OCI-LY3 (cell line): ENCODE measurements at regions not wholly inside any gene's neighbourhood (a gene's known extent, or its start where the extent isn't known, plus 50 kb on each side); places are given as distances from the start of the nearest gene placed in this dataset.

Source experiments
- CTCF ChIP-seq: fragments of 200-600, 300-600 bp; sonication (generic); IDR thresholded peaks from 2 replicates; pipeline ENCODE4 v1.5.1; 2014; ENCODE audit warnings: antibody characterized with exemption, low read length, low read depth
- EZH2phosphoT487 ChIP-seq: fragments of 200-600 bp; shearing (Covaris generic); IDR thresholded peaks from 2 replicates; pipeline ENCODE4 v1.6.1; 2018; ENCODE audit warnings: antibody characterized with exemption, mixed run types, low read depth

DNA sequence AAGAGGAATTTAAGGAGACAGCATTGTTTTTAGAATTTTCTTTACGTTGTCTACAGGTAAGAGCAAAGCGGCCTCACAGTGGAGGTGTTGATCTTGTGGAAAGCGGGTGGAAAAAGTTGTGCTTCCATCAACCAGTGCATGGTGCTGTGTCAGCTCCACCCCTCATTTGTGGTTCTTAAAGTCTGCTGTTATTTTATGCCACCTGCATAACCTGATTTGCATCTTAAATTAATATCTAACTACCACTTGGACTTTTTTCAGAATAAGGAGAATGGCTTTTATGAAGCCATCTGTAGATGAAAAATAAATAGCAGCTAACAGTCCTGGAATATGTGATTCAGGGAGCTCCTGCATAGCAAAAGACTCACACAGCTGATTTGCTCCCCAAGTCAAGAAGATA, 135.1 kb downstream of the SNAPC1 start:
- TF ChIP-seq CTCF (no peak), EZH2phosphoT487 (no peak)
